Uterus (tissue), 2 donors: ENCODE measurements at regions not wholly inside any gene's neighbourhood (a gene's known extent, or its start where the extent isn't known, plus 50 kb on each side); places are given as distances from the start of the nearest gene placed in this dataset.

Experiments
- POLR2A ChIP-seq, 2 donors: fragments of 450-650 bp; IDR thresholded peaks; one replicate each; pipeline ENCODE4 v1.6.1; 2016; ENCODE audit warnings: antibody characterized with exemption in 2 of 2, mild to moderate bottlenecking in 1 of 2, moderate library complexity in 1 of 2
- TF ChIP-seq, protein P1 (sequence below), 4 experiments: fragments of 200-600 bp in 2 of 4; fragments of 450-650 bp in 2 of 4; sonication (generic) in 2 of 4; IDR thresholded peaks; one replicate each; pipeline ENCODE4 v1.5.1; 2016 to 2019; ENCODE audit warnings: antibody characterized with exemption in 4 of 4, mild to moderate bottlenecking in 2 of 4, moderate library complexity in 1 of 4

DNA sequence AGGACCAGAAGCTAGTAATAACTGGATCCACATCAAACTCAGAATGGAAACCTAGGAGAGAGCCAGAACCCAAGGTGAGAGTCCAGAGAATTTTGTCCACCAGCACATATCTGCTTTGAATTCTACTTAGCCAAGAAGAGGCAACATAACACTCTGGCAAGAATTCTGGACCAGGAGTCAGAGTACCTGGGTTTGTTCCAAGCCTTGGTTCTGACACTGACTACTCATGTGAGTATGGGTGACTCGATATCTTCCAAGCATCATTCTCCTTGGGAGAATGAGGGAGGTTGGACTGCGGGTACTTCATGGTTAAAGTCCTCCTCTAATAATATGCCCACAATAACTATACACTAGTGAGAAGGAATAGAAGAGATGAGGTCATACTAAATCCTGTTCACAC lies 144.0 kb upstream of the JADE1 start:
- TF ChIP-seq, protein P1, sequence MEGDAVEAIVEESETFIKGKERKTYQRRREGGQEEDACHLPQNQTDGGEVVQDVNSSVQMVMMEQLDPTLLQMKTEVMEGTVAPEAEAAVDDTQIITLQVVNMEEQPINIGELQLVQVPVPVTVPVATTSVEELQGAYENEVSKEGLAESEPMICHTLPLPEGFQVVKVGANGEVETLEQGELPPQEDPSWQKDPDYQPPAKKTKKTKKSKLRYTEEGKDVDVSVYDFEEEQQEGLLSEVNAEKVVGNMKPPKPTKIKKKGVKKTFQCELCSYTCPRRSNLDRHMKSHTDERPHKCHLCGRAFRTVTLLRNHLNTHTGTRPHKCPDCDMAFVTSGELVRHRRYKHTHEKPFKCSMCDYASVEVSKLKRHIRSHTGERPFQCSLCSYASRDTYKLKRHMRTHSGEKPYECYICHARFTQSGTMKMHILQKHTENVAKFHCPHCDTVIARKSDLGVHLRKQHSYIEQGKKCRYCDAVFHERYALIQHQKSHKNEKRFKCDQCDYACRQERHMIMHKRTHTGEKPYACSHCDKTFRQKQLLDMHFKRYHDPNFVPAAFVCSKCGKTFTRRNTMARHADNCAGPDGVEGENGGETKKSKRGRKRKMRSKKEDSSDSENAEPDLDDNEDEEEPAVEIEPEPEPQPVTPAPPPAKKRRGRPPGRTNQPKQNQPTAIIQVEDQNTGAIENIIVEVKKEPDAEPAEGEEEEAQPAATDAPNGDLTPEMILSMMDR (IDR thresholded peaks at IDR 0.05), result no peak
- TF ChIP-seq POLR2A (IDR thresholded peaks at IDR 0.05), result no peak
